MCF 10A (cell line): ENCODE measurements at regions not wholly inside any gene's neighbourhood (a gene's known extent, or its start where the extent isn't known, plus 50 kb on each side); places are given as distances from the start of the nearest gene placed in this dataset.

Source experiments
- BruUV-seq: library from RNA; stranded (reverse); fragments of 400-500 nt; replicated peaks from 2 replicates; lab custom pipeline; 2021; lab: Mats Ljungman, UMichigan
- CTCF ChIA-PET: fragments of 300-600 bp; sonication (Branson Sonifier 250); formaldehyde crosslinking; extraction: SDS; loops from one replicate; lab custom pipeline; 2021; ENCODE audit warnings: antibody characterized with exemption, inconsistent platforms; lab: Yijun Ruan, JAX
- POLR2A ChIA-PET: fragments of 300-600, 350-650 bp; sonication (Branson Sonifier 250); formaldehyde crosslinking; extraction: SDS; loops from one replicate; lab custom pipeline; 2020; ENCODE audit warnings: antibody characterized with exemption, inconsistent platforms; lab: Yijun Ruan, JAX
- DNase-seq: peaks from one replicate; pipeline ENCODE4 v3.0.0-alpha.2; 2018; ENCODE audit not compliant: unreplicated experiment
- H3K27ac Mint-ChIP-seq: one replicate; pipeline ENCODE4 v1.8.0; 2022; ENCODE audit warnings: mild to moderate bottlenecking, low read depth, mixed read lengths; ENCODE audit not compliant: unreplicated experiment
- H3K27me3 Mint-ChIP-seq: one replicate; pipeline ENCODE4 v1.8.0; 2022; ENCODE audit warnings: mixed read lengths; ENCODE audit not compliant: insufficient read depth, unreplicated experiment
- H3K36me3 Mint-ChIP-seq: one replicate; pipeline ENCODE4 v1.8.0; 2022; ENCODE audit warnings: mild to moderate bottlenecking, moderate library complexity, mixed read lengths; ENCODE audit not compliant: insufficient read depth, unreplicated experiment
- H3K4me1 Mint-ChIP-seq: one replicate; pipeline ENCODE4 v1.8.0; 2022; ENCODE audit warnings: mixed read lengths; ENCODE audit not compliant: insufficient read depth, unreplicated experiment
- H3K4me3 Mint-ChIP-seq: one replicate; pipeline ENCODE4 v1.8.0; 2022; ENCODE audit warnings: mild to moderate bottlenecking, moderate library complexity, mixed read lengths; ENCODE audit not compliant: unreplicated experiment
- H3K9me3 Mint-ChIP-seq: one replicate; pipeline ENCODE4 v1.8.0; 2022; ENCODE audit warnings: mixed read lengths; ENCODE audit not compliant: unreplicated experiment
- CTCF ChIP-seq: fragments of 200-600 bp; IDR thresholded peaks from one replicate; pipeline ENCODE4 v1.8.0; 2022; ENCODE audit warnings: antibody characterized with exemption, mild to moderate bottlenecking; ENCODE audit not compliant: unreplicated experiment
- intact Hi-C: fragments of 100-400 bp; cut with micrococcal nuclease; formaldehyde crosslinking; loops from 2 replicates; pipeline ENCODE4 v1.14.1; 2022

GRCh38 chr11:70720281-70720680 lies 322.0 kb downstream of the CTTN start:
- CTCF ChIA-PET: interaction anchor here (0.7 kb wide), 1 partner anchor 772 kb away, joined by 3 read pairs; no protein-coding TSS in a partner anchor
- Mint-ChIP-seq H3K27me3 (no peaks in the 10 kb centered on the region), H3K9me3 (peaks cover 32% of the 10 kb centered on the region), H3K36me3 (no peaks in the 10 kb centered on the region), H3K4me1 (no peaks in the 10 kb centered on the region), H3K4me3 (no peak overlapping the region), H3K27ac (no peak overlapping the region)
- no peak for DNase-seq
- no TSS peak for BruUV-seq
- TF ChIP-seq CTCF: no peak
- POLR2A ChIA-PET: no interaction called here
- intact Hi-C loops: no loop called here

- no peak overlapping the region for H3K27ac Mint-ChIP-seq
- no peaks in the 10 kb centered on the region for H3K27me3 Mint-ChIP-seq
- H3K9me3 Mint-ChIP-seq: peaks cover 32% of the 10 kb centered on the region
- ChIA-PET CTCF (no interaction called here), POLR2A (no interaction called here)
- intact Hi-C loops: no loop called here
- no peak for TF ChIP-seq CTCF
- no peaks in the 10 kb centered on the region for H3K4me1 Mint-ChIP-seq
- BruUV-seq: no TSS peak
- H3K36me3 Mint-ChIP-seq: no peaks in the 10 kb centered on the region
- no peak for DNase-seq
- H3K4me3 Mint-ChIP-seq: no peak overlapping the region
These were observed 322.7 kb downstream of the CTTN start for GRCh38 chr11:70721006-70721405.

- H3K4me1 Mint-ChIP-seq: no peaks in the 10 kb centered on the region
- H3K9me3 Mint-ChIP-seq: peaks cover 43% of the 10 kb centered on the region
- H3K27me3 Mint-ChIP-seq: no peaks in the 10 kb centered on the region
- H3K27ac Mint-ChIP-seq: no peak overlapping the region
- DNase-seq: no peak
- ChIA-PET POLR2A (no interaction called here), CTCF (interaction anchor here (0.6 kb wide), 1 partner anchor 806 kb away, joined by 3 read pairs; no protein-coding TSS in a partner anchor)
- intact Hi-C loops: no loop called here
- TF ChIP-seq CTCF: no peak
- BruUV-seq: no TSS peak
- H3K36me3 Mint-ChIP-seq: no peaks in the 10 kb centered on the region
- no peak overlapping the region for H3K4me3 Mint-ChIP-seq
These were observed 326.9 kb downstream of the CTTN start for GRCh38 chr11:70725278-70725677.

GRCh38 chr11:70725739-70726138 lies 327.4 kb downstream of the CTTN start:
- BruUV-seq: no TSS peak
- POLR2A ChIA-PET: no interaction called here

More at GRCh38 chr11:70725739-70726138, 327.4 kb downstream of the CTTN start:
- intact Hi-C loops: no loop called here
- Mint-ChIP-seq H3K36me3 (no peaks in the 10 kb centered on the region), H3K4me3 (no peak overlapping the region), H3K27me3 (no peaks in the 10 kb centered on the region), H3K9me3 (peaks cover 43% of the 10 kb centered on the region), H3K27ac (no peak overlapping the region), H3K4me1 (no peaks in the 10 kb centered on the region)
- DNase-seq: no peak
- CTCF ChIA-PET: interaction anchor here (0.6 kb wide), 1 partner anchor 581 kb away, joined by 3 read pairs; no protein-coding TSS in a partner anchor
- TF ChIP-seq CTCF: no peak
